Renal pelvis (tissue), 1 donor: ENCODE measurements at regions not wholly inside any gene's neighbourhood (a gene's known extent, or its start where the extent isn't known, plus 50 kb on each side); places are given as distances from the start of the nearest gene placed in this dataset.
A peak's percentile ranks its signal among the peaks of the same experiment; 100 is the strongest.
"Not testable (repeated sequence)": the region's sequence is repeated elsewhere in the genome, so short reads cannot be mapped to it uniquely, and the experiment has no call there.

Source experiments
- DNase-seq: peaks from one replicate; pipeline ENCODE4 v3.0.0-alpha.2; 2013

- no peak for DNase-seq
Measured at GRCh38 chr15:39250001-39250400, 330.9 kb upstream of the THBS1 start.

GRCh38 chr15:39250460-39251186 lies 330.3 kb upstream of the THBS1 start:
- no peak for DNase-seq

- no peak for DNase-seq
Measured at GRCh38 chr15:39251413-39252133, 329.3 kb upstream of the THBS1 start.

- no peak for DNase-seq
Measured at GRCh38 chr15:39252134-39252470, 328.8 kb upstream of the THBS1 start.

- DNase-seq, result no peak
Measured at GRCh38 chr15:39253552-39253951, 327.3 kb upstream of the THBS1 start.

GRCh38 chr15:39254181-39254580 lies 326.7 kb upstream of the THBS1 start:
- no peak for DNase-seq

- no peak for DNase-seq
Measured at GRCh38 chr15:39255760-39256159, 325.1 kb upstream of the THBS1 start.

- DNase-seq, result no peak
Measured at GRCh38 chr15:39260391-39260790, 320.5 kb upstream of the THBS1 start.

GRCh38 chr15:39260791-39261190 lies 320.1 kb upstream of the THBS1 start:
- no peak for DNase-seq

GRCh38 chr15:39261397-39262183 lies 319.3 kb upstream of the THBS1 start:
- DNase-seq, result not testable (repeated sequence)

- not testable (repeated sequence) for DNase-seq
Measured at GRCh38 chr15:39262995-39263772, 317.7 kb upstream of the THBS1 start.

GRCh38 chr15:39265261-39265660 lies 315.6 kb upstream of the THBS1 start:
- DNase-seq, result no peak

- DNase-seq, result no peak
Measured at GRCh38 chr15:39266890-39267289, 314.0 kb upstream of the THBS1 start.

GRCh38 chr15:39267685-39268084 lies 313.2 kb upstream of the THBS1 start:
- no peak for DNase-seq

- no peak for DNase-seq
Measured at GRCh38 chr15:39269352-39269751, 311.5 kb upstream of the THBS1 start.

GRCh38 chr15:39269821-39270220 lies 311.1 kb upstream of the THBS1 start:
- no peak for DNase-seq

- no peak for DNase-seq
Measured at GRCh38 chr15:39270221-39270855, 310.5 kb upstream of the THBS1 start.

- DNase-seq, result no peak
Measured at GRCh38 chr15:39270934-39271333, 309.9 kb upstream of the THBS1 start.

GRCh38 chr15:39272901-39273300 lies 308.0 kb upstream of the THBS1 start:
- DNase-seq, result no peak

GRCh38 chr15:39273717-39274411 lies 307.0 kb upstream of the THBS1 start:
- DNase-seq, result peak; percentile 5

- DNase-seq, result no peak
Measured at GRCh38 chr15:39275066-39275465, 305.8 kb upstream of the THBS1 start.
